ENCODE measurements at regions not wholly inside any gene's neighbourhood (a gene's known extent, or its start where the extent isn't known, plus 50 kb on each side); places are given as distances from the start of the nearest gene placed in this dataset.

GRCh38 chr10:123574109-123574698 is 92.0 kb upstream of the GPR26 start:
- peak in 1 of 2 donors; percentile 29 for DNase-seq
- H3K36me3 ChIP-seq = no peaks in the 10 kb centered on the region
- intact Hi-C loops (cut with DNase I; ENCODE audit: low total_unique reads) = no loop called here
- no peak overlapping the region for H3K4me3 ChIP-seq
- TF ChIP-seq, protein P1, sequence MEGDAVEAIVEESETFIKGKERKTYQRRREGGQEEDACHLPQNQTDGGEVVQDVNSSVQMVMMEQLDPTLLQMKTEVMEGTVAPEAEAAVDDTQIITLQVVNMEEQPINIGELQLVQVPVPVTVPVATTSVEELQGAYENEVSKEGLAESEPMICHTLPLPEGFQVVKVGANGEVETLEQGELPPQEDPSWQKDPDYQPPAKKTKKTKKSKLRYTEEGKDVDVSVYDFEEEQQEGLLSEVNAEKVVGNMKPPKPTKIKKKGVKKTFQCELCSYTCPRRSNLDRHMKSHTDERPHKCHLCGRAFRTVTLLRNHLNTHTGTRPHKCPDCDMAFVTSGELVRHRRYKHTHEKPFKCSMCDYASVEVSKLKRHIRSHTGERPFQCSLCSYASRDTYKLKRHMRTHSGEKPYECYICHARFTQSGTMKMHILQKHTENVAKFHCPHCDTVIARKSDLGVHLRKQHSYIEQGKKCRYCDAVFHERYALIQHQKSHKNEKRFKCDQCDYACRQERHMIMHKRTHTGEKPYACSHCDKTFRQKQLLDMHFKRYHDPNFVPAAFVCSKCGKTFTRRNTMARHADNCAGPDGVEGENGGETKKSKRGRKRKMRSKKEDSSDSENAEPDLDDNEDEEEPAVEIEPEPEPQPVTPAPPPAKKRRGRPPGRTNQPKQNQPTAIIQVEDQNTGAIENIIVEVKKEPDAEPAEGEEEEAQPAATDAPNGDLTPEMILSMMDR (IDR thresholded peaks at IDR 0.05) = no peak
- no peak overlapping the region for H3K27ac ChIP-seq
- H3K27me3 ChIP-seq = peaks cover 0 to 59% of the 10 kb centered on the region in 2 donors
- no peaks in the 10 kb centered on the region for H3K4me1 ChIP-seq
- no peaks in the 10 kb centered on the region for H3K9me3 ChIP-seq

DNA sequence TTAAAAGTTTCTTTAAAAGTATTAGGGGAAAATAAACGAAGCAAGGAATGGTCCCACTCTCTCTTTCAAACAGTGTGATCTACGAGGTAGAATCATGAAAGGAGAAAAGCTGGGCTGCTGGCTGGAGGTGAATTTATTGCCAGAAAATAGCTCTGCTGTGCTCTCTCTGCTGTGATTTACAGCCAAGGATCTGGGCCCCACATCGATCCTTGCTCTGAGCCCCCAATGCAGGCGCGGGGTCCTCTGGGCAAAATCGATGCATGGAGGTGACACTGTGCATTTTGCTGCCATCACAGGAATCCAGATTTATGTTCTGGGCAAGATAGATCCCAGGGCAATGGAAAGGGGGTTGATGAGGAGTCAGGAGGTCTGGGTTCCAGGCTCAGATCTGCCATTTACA is 91.0 kb upstream of the GPR26 start:
- H3K36me3 ChIP-seq = no peaks in the 10 kb centered on the region
- intact Hi-C loops (cut with DNase I; ENCODE audit: low total_unique reads) = no loop called here

DNA sequence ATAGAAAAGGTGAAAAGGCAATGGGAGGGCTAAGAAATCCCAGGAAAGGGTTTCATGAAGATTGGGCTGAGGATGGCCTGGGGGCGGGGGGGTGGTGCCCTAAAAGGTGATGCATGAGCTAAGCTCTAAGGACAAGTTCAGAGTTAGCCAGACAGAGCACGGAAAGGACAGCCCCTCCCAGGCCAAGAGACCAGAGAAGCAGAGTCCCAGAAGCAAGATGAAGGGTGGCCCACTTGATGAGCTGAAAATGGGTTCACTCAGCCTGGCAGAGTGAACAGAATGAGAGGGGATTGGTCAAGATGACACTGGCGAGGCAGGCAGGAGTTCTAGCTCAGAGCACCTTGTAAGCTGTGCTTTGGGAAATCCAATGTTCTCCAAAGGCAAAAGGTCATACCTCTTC is 89.4 kb upstream of the GPR26 start:
- TF ChIP-seq, protein P1 (IDR thresholded peaks at IDR 0.05) = no peak
- Histone ChIP-seq H3K36me3 (no peaks in the 10 kb centered on the region), H3K4me1 (no peaks in the 10 kb centered on the region), H3K9me3 (no peaks in the 10 kb centered on the region), H3K27me3 (peaks cover 0 to 56% of the 10 kb centered on the region in 2 donors), H3K4me3 (no peak overlapping the region), H3K27ac (no peak overlapping the region)
- DNase-seq = no peak
- intact Hi-C loops (cut with DNase I; ENCODE audit: low total_unique reads) = no loop called here

More for the DNA sequence above, 91.0 kb upstream of the GPR26 start:
- H3K27me3 ChIP-seq = peaks cover 0 to 57% of the 10 kb centered on the region in 2 donors
- DNase-seq = no peak
- H3K4me3 ChIP-seq = no peak overlapping the region
- no peak overlapping the region for H3K27ac ChIP-seq
- H3K9me3 ChIP-seq = no peaks in the 10 kb centered on the region
- H3K4me1 ChIP-seq = no peaks in the 10 kb centered on the region
- TF ChIP-seq, protein P1 (IDR thresholded peaks at IDR 0.05) = no peak

DNA sequence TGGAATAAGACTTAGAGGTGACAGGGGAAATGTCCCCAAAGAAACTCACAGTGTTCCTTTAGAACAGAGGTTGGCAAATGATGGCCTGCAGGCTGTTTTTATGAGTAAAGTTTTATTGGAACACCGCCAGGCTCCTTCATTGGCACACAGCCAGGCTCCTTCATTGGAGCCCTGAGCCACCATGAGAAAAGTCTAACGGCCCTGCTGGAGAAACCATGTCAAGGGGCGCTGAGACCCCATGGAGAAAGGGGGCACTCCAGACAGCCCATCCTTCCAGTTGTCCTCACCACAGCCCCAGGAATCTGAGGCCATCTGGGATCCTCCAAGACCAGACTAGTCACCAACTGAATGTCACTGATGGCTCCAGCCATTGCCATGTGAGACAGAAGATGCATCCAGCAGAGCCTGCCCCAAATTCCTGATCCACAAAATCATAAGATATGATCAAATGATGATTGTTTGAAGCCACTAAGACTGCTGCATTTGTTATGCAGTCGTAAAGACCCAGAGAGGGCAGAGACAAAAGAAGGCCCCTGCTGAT is 88.2 kb upstream of the GPR26 start:
- Histone ChIP-seq H3K27ac (no peak overlapping the region), H3K4me1 (peaks cover 0 to 6% (median 0%) of the 10 kb centered on the region in 4 donors), H3K4me3 (no peak overlapping the region), H3K27me3 (peaks cover 0 to 50% of the 10 kb centered on the region in 2 donors), H3K9me3 (no peaks in the 10 kb centered on the region), H3K36me3 (no peaks in the 10 kb centered on the region)
- TF ChIP-seq, protein P1 (IDR thresholded peaks at IDR 0.05) = no peak
- no peak for DNase-seq
- intact Hi-C loops (cut with DNase I; ENCODE audit: low total_unique reads) = no loop called here

GRCh38 chr10:123578721-123579120 is 87.4 kb upstream of the GPR26 start:
- Histone ChIP-seq H3K4me3 (no peak overlapping the region), H3K27ac (no peak overlapping the region), H3K4me1 (peaks cover 0 to 6% (median 3%) of the 10 kb centered on the region in 4 donors), H3K36me3 (no peaks in the 10 kb centered on the region), H3K27me3 (peaks cover 0 to 43% of the 10 kb centered on the region in 2 donors), H3K9me3 (no peaks in the 10 kb centered on the region)
- intact Hi-C loops (cut with DNase I; ENCODE audit: low total_unique reads) = no loop called here
- TF ChIP-seq, protein P1 (IDR thresholded peaks at IDR 0.05) = no peak
- DNase-seq = no peak

Measured in tibial artery (tissue), 4 donors.